ENCODE measurements at regions not wholly inside any gene's neighbourhood (a gene's known extent, or its start where the extent isn't known, plus 50 kb on each side); places are given as distances from the start of the nearest gene placed in this dataset.
A peak's percentile ranks its signal among the peaks of the same experiment; 100 is the strongest.

DNA sequence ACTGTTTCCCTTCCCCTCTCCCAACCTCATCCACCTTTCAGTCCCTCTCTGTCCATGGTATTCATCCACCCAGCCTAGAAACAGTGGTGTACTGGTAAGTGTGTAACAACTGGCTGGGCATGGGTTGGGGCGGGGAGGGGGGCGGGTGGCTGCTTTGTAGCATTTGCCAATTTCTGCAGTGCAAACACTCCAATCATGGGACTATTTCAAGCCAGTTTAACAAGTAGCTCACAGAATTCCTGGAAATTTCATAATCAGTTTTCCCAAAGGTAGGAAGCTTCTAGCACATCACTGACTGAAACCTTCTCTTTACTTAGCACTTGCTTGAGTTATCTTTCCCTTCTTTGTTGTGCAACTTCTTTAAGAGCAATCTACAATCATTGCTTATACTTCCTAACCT lies 100.8 kb upstream of the WASF3 start:
- no peak for DNase-seq

DNA sequence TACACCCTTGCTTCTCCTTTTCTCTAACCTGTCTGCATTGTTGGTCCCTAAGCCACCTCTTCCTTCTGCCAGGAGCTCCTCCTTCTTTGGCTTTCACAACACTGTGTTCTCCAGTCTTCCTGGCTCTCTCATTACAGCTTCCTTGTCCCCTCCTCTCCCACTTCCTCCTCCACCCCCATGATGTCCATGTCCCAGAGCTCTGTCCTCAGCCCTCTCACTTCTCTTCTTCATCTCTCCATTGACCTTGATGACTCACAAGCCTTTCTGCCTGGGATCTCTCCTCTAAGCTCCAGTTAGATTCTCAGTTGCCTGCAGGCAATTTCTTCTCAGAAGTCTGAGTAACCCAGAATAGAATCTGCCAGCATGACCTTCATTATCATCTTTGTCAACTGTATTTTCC lies 100.3 kb upstream of the WASF3 start:
- DNase-seq: no peak

DNA sequence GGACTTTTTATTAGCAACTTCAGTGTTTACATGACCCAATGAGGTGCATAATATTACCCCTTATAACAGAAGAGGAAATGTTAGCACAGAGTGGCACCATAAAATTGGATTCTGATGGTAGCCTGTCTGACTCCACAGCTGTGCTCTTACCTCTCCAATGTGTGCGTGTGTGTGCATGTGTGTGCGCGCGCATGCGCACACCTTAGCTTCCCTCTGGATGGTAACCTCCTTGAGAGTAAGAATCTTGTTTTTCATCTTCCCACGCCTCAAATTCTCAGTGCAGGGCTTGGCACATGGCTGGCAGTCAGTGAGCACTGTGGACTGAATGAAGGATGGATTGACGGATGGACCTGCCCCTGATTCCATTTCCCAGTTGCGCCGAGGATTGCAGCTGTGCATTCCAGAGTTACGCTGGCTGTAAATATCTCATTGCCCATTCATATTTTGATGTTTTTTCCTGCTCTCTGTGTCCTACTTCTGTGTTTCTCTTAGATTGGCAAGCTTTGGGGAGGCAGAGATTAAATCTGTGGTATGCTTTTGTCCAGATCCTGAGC lies 99.2 kb upstream of the WASF3 start:
- no peak for DNase-seq

DNA sequence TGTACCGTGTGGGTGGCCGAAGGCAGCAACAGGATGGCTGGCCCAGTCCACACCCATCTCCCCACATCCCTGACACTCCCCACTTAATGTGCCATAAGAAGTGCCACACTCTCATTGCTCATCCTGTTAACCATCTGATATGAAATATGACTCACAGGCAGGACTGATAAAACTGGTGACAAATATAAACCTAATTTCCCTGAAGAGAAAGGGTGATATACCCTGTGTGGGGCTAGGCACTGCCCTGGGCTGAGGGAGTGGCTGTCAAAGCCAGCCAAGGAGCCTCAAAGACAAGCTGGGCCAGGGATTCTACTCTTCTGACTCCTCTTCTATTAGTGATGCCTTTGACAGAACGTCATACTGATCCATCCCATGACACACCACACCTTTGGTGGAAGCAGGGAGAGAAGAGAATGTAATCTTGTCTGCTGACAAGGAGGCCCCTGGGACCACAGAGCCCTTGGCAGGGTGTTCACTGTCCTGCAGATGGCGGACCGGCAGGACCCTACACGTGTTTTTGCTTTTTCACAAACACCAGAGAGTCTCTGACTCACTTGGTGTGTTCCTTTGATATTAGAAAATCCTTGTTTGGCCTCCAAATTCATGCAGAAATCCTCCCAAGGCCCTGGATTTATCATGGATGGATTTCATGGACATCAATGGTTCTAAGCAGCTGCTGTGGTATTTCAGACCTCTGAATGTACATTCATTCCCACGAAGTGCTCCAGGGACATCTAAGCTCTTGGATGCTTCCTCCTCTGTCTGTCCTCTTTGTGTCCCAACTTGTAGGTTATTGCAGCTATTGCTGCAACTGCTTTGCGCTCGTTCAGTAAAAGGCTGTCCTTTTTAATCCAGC lies 98.0 kb upstream of the WASF3 start:
- no peak for DNase-seq

DNA sequence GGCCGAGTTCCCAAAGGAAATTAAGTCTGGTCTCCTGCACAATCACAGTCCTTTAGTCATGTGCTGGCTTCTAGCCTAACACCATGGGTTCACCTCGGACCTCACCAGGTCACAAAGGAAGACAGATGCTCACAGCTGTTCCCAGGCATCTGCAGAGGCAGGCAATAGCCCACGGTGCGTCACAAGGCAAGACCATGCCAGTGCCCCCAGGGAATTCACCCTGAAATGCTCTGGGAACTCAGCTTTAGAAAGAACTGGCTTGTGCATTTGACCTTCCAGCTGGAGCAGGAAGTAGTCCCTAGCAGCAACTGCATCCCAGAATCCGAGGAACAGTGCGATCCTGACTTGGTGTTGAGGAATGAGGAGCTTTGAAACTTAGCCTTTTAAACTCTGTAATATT lies 96.8 kb upstream of the WASF3 start:
- no peak for DNase-seq

DNA sequence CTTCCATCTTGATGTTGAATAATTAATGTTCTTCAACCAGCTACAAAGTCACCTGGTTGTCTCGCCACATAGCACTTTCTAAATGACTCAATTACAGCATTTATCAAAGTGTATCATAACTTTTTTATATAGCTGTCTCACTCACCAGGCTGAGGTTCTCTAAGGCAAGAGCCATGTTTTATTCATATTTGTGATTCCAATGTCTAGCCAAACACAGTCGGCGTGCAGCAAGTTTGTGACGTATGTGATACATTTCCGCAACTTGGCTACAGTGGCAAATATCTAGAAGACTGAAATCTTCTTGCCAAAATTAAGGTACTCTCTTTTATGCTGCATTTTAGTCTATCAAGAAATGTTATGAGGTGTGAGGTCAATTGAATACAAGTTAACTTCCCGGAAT lies 94.2 kb upstream of the WASF3 start:
- no peak for DNase-seq

DNA sequence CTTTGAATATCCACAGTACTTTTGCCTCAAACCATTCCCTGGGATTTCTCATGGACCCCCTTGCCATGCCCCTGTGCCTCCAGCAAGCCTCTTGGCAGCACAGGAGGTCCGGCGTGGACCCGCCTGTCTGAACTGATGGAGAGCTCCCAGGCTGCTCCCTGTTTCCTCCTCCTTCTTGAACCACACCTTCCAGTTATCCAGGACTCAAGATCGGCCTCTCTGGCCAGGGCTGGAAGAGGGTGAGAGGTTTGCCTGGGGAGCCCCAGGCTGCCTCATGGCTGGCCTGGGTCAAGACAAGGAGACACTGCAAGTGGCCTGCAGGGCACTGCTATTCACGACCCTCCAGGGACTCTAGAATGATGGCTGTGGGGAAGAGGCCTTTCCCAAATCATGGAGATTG lies 93.6 kb upstream of the WASF3 start:
- no peak for DNase-seq

DNA sequence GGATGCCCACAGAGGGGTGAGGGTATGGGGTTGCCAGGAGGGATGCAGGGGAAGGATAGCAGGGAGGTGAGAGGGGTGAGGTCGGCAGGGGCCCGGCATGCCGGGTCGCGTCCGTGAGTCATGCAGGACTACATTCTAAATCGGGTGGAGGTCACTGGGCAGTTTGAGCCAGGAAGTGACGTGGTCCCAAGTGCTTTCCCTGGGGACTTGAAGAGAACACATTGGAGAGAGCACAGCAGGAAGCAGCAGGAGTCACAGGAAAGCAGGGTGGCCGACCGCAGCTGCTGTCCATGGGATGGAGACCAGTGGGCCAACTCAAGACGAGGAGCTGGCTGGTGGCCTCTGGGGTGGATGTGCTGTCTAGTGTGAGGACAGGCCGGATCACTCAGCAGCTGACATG lies 92.0 kb upstream of the WASF3 start:
- DNase-seq: no peak

DNA sequence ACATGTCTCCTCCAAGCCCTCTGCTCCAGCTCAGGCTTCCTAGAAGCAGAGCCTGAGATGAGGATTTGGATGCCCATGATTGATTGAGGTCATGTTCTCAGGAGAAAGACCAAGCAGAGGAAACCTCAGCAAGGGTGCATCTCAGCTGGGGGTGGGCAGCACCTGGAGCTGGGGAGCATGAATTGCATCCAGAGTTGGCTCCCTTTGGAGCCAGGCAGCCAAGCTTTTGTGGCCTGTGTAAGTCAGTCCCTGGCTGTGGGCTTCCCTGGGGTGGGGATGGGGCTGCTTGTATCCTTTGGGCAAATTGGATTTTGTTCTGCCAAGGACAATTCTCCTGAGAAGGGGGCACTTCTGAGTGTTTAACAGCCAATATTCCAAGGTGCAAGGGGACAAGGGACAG lies 91.5 kb upstream of the WASF3 start:
- no peak for DNase-seq

DNA sequence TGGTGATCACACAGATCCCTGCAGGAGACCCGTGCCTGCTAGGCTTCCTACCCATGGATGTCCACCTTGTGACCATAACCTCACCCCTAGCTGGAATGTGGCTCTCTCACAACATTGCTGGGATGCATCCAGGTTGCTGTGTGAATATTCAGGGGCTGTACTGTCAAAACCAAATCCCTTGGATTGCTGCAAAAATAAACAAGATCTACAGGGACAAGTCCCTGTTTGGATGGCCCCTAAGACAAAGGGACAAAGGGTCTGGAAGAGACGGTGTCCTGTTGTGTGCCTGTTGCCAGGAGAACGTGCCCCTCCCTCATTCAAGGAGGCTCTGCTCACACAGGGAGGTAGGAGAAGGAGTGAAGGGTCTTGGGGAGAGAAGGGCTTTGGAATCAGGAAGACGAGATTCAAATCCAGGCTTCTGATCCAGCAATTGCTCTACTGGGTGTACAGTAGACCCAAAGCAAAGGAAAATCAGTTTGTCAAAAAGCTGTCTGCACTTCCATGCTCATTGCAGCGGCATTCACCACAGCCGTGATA lies 89.2 kb upstream of the WASF3 start:
- DNase-seq: no peak

DNA sequence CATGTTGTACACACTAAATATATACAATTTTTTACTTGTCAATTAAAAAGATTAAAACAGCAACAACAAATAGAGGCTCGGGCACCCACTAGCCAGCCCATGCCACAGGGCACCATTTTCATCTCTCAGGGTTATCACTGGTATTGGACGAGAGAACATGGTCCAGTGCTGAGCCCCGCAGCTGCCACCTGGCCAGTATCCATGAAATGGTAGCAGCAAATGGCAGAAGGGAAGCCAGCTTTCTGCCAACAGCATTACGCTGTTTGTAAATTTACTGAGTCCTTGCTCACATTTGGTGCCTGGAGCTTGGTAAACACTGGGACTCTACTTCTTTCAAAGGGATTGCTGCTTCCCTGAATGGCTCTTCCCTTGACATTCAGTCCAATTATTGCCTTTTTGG lies 87.9 kb upstream of the WASF3 start:
- no peak for DNase-seq

DNA sequence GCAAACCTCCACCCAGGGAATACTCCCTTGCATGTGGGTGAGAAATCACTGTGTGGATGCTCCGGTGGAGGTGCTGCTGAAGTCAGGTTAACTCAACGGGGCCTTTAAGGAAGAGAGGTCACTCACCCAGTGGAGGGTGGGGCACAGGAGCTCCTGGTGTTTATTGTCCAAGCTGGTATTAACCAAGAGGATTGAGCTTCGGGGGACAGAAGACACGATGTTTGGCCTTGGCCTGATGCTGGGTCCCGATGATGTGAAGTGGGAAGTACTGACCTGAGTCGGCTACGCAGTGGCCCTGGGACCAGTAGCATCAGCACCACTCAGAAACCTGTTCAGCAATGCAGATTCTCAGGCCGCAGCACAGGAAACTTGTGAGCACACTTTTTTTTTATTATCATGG lies 85.7 kb upstream of the WASF3 start:
- no peak for DNase-seq

DNA sequence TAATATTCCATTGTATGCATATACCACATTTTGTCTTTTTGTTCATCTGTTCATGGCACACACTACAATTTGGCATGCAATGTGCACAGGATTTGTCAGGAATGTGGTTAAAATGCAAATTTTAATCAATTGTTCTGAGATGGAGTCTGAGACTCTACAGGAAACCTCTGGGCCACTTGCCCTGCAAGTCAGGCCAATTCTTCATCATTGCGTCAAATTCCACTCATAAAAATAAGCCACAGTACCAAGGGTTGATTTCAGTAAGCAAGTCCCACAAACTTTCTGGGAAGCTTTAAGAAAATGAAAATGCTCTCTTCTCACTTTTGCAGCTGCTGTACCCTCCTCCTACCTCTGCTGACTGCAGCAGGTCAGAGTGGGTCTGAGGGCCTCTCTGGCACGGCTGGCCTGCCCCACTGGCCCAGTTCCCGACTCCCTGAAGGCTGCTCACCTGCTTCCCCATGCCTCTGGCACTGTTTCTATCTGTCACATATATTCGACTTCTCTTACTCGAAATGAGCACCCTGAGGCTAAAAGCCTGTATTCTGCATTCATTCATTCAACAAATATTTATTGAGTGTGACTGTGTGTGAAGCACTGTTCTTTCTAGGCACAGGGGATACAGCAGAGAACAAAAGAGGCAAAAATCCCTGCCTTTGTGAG lies 83.8 kb upstream of the WASF3 start:
- no peak for DNase-seq

DNA sequence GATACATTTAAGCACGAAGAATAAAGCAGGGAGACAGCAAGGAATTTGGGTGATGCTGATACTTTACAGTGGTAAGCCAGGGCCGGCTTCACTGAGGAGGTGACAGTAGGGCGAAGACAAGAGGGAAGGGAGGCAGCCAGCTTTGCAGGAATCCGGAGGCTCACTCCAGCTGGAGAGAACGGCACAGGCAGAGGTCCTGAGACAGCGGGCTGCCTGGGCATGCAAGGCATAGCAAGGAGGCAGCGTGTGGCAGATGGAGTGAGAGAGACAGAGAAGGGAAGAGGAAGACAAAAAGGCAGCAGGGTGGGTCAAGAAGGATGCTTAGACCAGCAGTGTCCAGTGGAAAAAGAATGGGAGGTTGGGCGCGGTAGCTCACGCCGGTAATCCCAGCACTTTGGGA lies 83.2 kb upstream of the WASF3 start:
- DNase-seq: no peak

DNA sequence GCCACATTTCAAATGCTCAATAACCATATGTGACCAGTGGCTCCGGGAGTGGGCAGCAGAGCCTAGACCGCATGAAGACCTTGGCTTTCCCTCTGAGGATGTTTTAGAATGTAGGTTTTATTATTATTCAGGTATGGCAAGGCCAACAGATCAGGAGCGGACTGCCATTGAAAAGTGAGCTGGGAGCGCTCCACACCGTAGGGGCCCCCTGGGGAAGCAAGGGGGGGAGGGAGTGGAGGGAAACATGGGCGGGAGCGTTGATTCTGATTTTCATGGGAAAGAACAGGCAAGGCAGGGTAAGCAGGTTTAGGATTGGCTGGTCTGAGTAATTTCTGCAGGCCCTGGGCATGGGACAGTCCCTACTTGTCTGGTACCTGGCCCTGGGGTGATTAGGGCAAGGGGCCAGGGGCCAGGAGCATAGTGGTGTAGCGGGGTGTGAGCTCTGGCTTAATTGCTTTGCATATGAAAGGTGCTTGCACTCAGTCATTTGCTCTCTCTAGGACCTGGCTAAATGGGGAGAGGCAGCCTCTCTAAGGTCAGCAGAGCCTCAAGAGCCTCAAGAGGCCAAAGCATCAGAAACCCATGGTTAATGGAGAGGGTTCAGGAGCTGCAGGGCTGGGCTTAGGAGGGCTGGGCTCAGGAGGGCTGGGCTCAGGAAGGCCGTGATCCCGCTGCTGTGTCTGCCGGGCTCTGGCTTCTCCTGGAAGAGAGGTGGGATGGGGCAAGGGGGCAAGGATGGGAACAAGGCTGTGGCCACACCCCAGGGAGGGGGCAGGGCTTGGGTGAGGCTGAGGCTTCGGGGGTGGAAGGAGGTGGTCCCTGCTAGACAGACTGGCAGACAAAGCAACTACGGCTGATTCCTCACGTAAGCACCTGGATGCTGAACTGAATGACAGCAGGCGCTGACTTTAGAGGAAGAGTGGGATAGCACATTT lies 82.0 kb upstream of the WASF3 start:
- no peak for DNase-seq

DNA sequence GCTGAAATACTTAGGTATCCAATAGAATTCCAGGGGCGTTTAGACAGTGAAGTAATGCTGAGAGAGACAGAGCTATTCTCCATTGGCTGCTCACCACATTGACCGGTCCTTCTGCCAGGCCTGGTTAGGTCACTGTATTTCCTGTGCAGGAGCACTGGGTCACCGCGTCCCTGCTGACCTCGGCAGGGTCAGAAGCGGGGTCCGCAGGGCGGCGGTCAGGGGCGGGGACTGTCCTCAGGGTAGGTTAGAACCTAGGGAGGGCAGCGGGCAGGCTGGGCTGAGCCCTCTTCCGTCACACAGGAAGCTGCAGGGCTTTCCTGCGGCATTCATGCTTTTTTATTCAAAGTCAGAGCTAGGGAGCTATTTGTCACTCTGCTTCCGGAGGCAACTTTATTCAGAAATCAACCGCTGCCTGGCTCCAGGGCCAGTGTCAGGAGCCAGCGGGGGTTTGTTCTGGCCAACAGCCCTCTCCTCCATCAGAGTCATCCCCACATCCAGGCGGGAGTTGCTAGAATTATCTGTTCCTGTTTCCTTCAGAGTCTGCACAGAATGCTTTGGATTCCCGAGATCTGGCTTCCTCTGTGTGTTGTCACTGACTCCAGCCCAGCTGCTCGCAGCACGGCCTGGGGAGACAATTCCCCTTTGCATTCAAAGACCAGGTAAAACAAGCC lies 81.2 kb upstream of the WASF3 start:
- no peak for DNase-seq

DNA sequence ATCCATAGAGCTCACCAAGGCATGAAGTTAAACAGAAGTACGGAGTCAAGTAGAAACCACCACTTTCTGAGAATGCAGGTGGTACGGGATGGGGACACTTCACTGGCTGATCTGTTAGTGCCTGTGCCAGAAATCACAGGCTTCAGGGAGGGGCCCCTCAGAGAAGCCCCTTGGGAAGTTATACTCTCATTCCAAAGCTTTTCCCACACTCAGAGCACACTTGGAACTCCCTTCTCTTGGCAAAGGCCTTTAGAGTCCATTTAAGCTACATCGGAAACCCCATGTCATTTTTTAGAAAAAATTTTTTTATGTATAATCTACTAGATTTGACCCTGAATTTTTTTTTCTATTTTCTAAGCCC lies 80.7 kb upstream of the WASF3 start:
- DNase-seq: no peak

DNA sequence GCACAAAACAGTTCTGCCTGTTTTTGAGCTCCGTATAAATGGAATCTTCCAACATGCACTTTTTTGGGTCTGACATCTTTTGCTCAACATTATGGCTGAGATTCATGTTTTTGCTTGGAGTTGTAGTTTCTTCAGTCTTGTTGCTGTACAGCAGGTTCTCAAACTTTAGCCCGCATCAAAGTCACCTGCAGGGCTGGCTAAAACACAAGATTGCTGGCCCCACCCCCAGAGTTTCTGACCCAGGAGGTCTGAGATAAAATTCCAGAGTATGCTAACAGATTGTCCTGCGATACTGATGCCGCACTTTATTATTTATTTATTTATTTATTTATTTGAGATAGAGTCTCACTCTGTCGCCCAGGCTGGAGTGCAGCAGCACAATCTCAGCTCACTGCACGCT lies 79.8 kb upstream of the WASF3 start:
- no peak for DNase-seq

DNA sequence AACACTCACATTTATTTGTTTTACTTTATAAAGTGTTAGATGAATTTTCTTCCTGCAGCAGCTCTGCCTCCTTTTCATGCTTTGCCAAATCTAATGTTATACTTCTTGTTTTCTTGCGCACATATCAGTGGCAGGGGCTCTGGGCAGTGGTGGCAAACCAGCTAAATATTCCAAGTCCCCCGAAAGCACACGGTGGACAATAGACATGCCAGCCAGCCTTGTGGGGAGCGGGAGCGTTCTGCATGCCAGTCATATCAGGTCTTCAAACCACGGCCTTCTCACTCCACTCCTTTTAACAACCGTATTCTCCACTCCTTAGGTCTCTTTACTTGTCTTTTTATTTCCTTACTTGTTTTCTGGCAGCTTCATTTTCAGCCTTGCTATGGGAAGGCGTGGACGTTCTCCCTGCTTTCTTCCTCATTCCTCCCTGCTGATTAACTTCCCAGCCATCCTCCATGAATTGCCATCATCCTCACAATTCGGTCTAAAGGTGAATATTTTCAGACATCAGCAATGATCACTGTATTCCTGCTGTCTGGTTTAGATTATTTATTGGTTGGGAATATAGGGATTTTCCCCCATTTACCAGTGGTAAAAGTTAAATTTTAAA lies 77.1 kb upstream of the WASF3 start:
- DNase-seq: no peak

DNA sequence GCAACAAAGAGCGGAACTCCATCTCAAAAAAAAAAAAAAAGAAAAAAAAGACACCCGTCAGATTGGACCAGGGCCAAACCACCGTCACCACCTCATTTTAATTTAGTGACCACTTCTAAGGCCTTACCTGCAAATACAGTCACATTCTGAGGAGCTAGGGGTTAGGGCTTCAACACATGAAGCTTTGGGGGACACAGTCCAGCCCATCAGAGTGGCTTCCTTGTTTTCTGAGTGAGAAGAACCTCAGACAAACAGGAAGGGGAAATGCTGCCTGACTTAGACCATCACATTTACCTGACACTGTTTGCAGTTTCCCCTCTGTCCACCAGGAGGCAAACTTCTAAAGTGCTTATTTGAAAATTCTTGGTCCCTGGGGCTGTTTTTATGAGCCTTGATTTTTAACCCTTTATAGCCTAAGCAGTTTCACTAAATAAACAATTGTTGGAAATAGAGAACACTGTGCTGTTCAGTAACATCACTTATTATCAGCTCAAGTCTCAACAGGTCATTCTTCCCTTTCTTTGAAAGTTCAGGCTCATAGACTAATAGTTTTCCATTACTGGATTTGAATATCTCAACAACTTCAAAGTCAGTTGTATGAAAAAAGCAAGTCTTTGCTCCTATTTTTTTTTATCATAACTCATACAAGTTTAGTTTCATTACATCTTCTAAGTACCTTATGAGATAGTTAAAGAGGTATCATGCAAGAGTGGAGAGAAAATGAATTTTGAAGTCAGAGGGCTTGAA lies 74.9 kb upstream of the WASF3 start:
- peak; percentile 73 for DNase-seq

DNA sequence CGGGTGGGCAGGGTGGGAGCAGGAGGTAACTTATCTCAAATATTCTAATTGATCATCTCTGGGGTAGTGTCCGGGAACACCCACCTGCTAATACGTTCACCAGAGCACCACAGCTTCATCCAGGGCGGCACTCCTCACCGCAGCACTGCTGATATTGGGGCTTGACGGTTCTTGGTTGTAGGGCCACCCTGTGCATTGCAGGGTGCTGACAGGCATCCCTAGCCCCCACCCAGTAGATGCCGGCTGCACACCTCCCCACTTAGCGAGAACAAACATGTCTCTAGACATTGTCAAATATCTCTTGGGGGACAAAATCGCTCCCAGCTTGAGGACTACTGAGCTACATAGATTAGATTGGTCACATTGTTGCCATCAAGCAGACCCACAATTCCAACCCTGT lies 73.9 kb upstream of the WASF3 start:
- no peak for DNase-seq

Data from RPMI8226 (cell line).